GM19035 (cell line): ENCODE measurements at regions not wholly inside any gene's neighbourhood (a gene's known extent, or its start where the extent isn't known, plus 50 kb on each side); places are given as distances from the start of the nearest gene placed in this dataset.
"Not testable (repeated sequence)": the region's sequence is repeated elsewhere in the genome, so short reads cannot be mapped to it uniquely, and the experiment has no call there.

Source experiments
- ATAC-seq: cut with Tn5 transposase; IDR thresholded peaks from one replicate; pipeline ENCODE4 v1.9.1; 2021; ENCODE audit not compliant: unreplicated experiment

GRCh38 chr5:174504266-174504726, 220.1 kb upstream of the MSX2 start:
- no peak for ATAC-seq

- ATAC-seq, result no peak
Measured at GRCh38 chr5:174505621-174506020, 218.8 kb upstream of the MSX2 start.

GRCh38 chr5:174510782-174511453, 213.5 kb upstream of the MSX2 start:
- ATAC-seq, result not testable (repeated sequence)

- no peak for ATAC-seq
Measured at GRCh38 chr5:174511714-174512253, 212.6 kb upstream of the MSX2 start.

- no peak for ATAC-seq
Measured at GRCh38 chr5:174514325-174514724, 210.1 kb upstream of the MSX2 start.

- no peak for ATAC-seq
Measured at GRCh38 chr5:174514983-174515394, 209.4 kb upstream of the MSX2 start.

- no peak for ATAC-seq
Measured at GRCh38 chr5:174516741-174517140, 207.6 kb upstream of the MSX2 start.

GRCh38 chr5:174518512-174518911, 205.9 kb upstream of the MSX2 start:
- ATAC-seq, result no peak

- ATAC-seq, result no peak
Measured at GRCh38 chr5:174520420-174521396, 203.7 kb upstream of the MSX2 start.

- ATAC-seq, result no peak
Measured at GRCh38 chr5:174521449-174521848, 202.9 kb upstream of the MSX2 start.

- no peak for ATAC-seq
Measured at GRCh38 chr5:174522480-174523260, 201.7 kb upstream of the MSX2 start.

- ATAC-seq, result no peak
Measured at GRCh38 chr5:174523311-174524071, 200.9 kb upstream of the MSX2 start.

- no peak for ATAC-seq
Measured at GRCh38 chr5:174524351-174524750, 200.0 kb upstream of the MSX2 start.

- ATAC-seq, result no peak
Measured at GRCh38 chr5:174526177-174526576, 198.2 kb upstream of the MSX2 start.

- no peak for ATAC-seq
Measured at GRCh38 chr5:174527916-174528540, 196.4 kb upstream of the MSX2 start.

- ATAC-seq, result no peak
Measured at GRCh38 chr5:174528821-174529544, 195.4 kb upstream of the MSX2 start.

- no peak for ATAC-seq
Measured at GRCh38 chr5:174529925-174530681, 194.3 kb upstream of the MSX2 start.

GRCh38 chr5:174531782-174532191, 192.6 kb upstream of the MSX2 start:
- no peak for ATAC-seq
